Prostate gland (tissue), 2 donors: ENCODE measurements at regions not wholly inside any gene's neighbourhood (a gene's known extent, or its start where the extent isn't known, plus 50 kb on each side); places are given as distances from the start of the nearest gene placed in this dataset.

Source experiments
- POLR2A ChIP-seq: fragments of 450-650 bp; IDR thresholded peaks from one replicate; pipeline ENCODE4 v1.6.1; 2016; ENCODE audit warnings: antibody characterized with exemption, mild to moderate bottlenecking
- POLR2AphosphoS5 ChIP-seq: sonication (generic); formaldehyde crosslinking; IDR thresholded peaks from one replicate; pipeline ENCODE4 v1.6.1; 2017; ENCODE audit warnings: antibody characterized with exemption
- TF ChIP-seq, protein P1 (sequence below), 4 experiments: fragments of 200-600 bp in 2 of 4; fragments of 450-650 bp in 2 of 4; sonication (generic) in 2 of 4; IDR thresholded peaks; 1 replicate in 3 of 4; 2 replicates in 1 of 4; pipeline ENCODE4 v1.5.1; 2016 to 2019; ENCODE audit warnings: antibody characterized with exemption in 4 of 4, mild to moderate bottlenecking in 2 of 4, moderate library complexity in 2 of 4

DNA sequence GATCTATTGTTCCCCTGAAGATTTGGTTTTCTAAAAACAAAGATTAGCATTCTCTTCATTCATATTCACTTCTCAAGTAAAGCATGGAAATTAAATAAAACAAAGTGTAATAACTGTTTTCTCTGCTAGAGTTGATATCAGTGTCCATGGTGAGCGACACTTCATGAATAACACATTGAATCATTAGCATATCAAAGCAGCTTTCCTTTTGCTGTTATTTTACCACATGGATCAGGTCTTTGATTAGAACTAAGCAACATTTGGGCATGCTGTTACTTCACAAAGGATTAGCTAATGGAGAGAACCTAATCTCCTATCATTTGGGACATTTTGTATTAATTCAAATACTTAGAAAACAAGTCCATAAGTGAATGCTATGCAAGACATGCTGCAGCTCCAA lies 368.8 kb upstream of the CDH19 start:
- no peak for TF ChIP-seq POLR2A
- TF ChIP-seq, protein P1, sequence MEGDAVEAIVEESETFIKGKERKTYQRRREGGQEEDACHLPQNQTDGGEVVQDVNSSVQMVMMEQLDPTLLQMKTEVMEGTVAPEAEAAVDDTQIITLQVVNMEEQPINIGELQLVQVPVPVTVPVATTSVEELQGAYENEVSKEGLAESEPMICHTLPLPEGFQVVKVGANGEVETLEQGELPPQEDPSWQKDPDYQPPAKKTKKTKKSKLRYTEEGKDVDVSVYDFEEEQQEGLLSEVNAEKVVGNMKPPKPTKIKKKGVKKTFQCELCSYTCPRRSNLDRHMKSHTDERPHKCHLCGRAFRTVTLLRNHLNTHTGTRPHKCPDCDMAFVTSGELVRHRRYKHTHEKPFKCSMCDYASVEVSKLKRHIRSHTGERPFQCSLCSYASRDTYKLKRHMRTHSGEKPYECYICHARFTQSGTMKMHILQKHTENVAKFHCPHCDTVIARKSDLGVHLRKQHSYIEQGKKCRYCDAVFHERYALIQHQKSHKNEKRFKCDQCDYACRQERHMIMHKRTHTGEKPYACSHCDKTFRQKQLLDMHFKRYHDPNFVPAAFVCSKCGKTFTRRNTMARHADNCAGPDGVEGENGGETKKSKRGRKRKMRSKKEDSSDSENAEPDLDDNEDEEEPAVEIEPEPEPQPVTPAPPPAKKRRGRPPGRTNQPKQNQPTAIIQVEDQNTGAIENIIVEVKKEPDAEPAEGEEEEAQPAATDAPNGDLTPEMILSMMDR (IDR thresholded peaks at IDR 0.05), result no peak
- no peak for TF ChIP-seq POLR2AphosphoS5
